ENCODE measurements at regions not wholly inside any gene's neighbourhood (a gene's known extent, or its start where the extent isn't known, plus 50 kb on each side); places are given as distances from the start of the nearest gene placed in this dataset.

DNA sequence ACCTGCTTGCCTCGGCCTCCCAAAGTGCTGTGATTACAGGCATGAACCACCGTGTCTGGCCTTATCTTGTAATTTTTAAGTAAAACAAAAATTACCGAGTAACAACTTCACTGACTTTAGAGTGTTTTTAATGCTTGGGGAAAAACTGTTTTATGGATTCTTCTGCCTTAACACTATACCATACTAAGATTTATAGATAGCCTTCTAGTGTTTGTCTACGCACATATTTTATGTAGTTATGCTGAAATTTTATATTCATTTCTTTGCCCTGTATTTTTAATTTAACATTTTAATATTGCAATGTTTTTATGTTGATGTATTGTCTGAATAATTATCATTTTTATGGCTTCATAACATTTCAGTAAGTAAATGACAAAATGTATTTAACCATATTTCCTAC lies 96.4 kb upstream of the FTMT start:
- no peak for DNase-seq

DNA sequence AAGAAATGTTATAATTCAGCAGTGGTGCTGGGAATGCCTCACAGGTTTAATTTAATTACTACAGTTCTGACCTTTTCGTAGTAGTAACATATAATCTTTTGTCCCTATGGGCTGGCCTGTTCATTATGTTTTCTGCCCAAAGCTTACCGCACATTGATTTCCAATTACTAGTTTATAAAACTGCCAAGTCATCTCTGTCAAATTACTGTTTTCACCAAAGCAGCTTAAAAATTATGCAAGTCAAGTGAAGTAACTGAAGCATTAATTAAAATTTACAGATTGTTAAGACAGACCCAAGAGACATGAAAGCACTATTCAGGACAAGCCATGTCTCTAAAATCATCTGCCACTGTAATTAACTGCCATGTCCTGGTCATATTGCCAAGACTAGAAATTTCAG lies 93.9 kb upstream of the FTMT start:
- no peak for DNase-seq

- no peak for DNase-seq
Measured at GRCh38 chr5:121758615-121759014, 93.1 kb upstream of the FTMT start.

DNA sequence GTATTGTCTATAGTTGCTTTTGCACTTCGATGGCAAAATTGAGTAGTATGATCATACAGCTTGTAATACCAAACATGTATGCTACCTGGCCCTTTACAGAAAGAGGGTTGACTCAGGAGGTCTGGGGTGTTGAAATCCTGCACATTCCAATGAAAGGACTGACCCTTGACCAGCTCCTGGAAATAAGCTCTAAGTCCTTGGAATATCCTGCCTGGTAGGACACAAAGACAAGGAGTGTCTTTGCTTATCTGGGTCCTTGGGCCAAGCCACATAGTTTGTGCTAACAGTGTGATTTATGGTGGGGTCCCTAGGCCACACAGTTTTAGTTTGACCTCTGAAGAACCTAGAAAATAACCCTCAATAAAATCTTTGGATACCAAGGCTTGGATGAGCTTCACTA lies 89.3 kb upstream of the FTMT start:
- no peak for DNase-seq

DNA sequence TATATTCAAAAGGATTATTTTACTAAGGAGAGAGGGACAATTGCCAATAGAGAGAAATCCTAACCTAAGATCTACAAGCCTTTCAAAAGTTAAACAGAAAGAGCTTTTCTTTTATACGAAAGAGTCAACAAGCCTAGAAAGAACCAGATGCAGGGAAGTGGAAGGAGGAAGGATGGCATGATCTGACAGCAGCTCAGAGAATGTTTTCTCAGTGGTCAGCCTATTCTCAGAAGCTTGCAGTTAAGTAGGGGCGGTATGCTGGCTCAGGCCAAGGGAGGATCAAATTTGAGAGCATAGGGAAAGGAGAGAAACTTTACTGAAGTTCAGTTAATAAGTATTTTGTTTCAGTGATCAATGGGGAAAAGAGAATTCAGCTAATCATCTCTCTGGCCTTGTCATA lies 88.0 kb upstream of the FTMT start:
- no peak for DNase-seq

GRCh38 chr5:121780406-121780805 lies 71.3 kb upstream of the FTMT start:
- DNase-seq = no peak

- no peak for DNase-seq
Measured at GRCh38 chr5:121783700-121784099, 68.0 kb upstream of the FTMT start.

DNA sequence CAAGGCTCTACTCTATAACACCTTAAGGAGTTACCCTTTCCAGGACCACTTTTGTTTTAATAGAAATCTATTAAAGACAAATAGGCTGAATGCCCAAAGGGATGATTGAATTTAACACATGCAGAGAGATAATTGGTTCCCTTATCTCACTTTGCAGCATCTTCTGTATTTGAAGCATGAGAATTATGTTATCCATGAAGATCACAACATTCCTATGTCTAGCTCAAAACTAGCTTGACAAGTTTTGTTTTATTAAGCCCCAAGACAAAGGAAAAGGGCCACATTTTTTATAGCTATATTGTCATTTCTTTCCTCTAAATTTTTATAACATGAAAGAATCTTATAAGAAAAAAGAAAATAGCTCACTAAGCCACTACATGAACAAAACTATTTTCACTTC lies 57.9 kb upstream of the FTMT start:
- DNase-seq = no peak

DNA sequence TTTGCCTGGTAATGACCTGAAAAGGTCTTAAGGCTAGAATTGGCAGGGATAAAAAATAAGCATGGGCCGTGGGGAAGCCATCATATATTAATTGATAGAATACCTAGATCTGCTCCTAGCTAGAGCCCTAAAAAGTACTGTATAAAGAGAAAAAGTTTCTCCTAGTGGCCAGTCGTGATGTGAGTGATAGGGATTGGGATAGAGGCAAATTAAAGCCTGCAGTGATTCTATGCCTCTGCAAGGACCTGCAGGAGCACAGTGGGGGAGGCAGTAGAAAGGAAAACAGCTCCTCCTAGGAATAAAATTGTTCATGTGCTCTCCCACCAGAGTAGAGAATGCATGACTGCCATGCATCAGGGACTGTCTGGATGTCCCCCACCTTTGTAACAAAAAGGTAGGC lies 56.2 kb upstream of the FTMT start:
- DNase-seq = no peak

GRCh38 chr5:121797681-121798518 lies 53.8 kb upstream of the FTMT start:
- no peak for DNase-seq
